ENCODE measurements at regions not wholly inside any gene's neighbourhood (a gene's known extent, or its start where the extent isn't known, plus 50 kb on each side); places are given as distances from the start of the nearest gene placed in this dataset.
"Not testable (repeated sequence)": the region's sequence is repeated elsewhere in the genome, so short reads cannot be mapped to it uniquely, and the experiment has no call there.

DNA sequence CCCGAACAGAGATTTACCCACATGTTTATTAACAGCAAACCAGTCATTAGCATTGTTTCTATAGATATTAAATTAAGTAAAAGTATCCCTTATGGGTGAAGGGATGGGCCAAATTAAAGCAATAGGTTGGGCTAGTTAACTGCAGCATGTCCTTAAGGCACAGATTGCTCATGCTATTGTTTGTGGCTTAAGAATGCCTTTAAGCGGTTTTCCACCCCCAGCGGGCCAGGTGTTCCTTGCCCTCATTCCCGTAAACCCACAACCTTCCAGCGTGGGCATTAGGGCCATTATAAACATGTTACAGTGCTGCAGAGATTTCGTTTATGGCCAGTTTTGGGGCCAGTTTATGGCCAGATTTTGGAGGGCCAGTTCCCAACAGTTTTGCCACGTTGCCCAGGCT, 245.3 kb upstream of the PROK2 start:
- TF ChIP-seq, protein P1, sequence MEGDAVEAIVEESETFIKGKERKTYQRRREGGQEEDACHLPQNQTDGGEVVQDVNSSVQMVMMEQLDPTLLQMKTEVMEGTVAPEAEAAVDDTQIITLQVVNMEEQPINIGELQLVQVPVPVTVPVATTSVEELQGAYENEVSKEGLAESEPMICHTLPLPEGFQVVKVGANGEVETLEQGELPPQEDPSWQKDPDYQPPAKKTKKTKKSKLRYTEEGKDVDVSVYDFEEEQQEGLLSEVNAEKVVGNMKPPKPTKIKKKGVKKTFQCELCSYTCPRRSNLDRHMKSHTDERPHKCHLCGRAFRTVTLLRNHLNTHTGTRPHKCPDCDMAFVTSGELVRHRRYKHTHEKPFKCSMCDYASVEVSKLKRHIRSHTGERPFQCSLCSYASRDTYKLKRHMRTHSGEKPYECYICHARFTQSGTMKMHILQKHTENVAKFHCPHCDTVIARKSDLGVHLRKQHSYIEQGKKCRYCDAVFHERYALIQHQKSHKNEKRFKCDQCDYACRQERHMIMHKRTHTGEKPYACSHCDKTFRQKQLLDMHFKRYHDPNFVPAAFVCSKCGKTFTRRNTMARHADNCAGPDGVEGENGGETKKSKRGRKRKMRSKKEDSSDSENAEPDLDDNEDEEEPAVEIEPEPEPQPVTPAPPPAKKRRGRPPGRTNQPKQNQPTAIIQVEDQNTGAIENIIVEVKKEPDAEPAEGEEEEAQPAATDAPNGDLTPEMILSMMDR (IDR thresholded peaks at IDR 0.05): not testable (repeated sequence)
- TF ChIP-seq EZH2 (IDR thresholded peaks at IDR 0.05): not testable (repeated sequence)
